ENCODE measurements at regions not wholly inside any gene's neighbourhood (a gene's known extent, or its start where the extent isn't known, plus 50 kb on each side); places are given as distances from the start of the nearest gene placed in this dataset.

GRCh38 chr10:128759174-128759573, 633.0 kb upstream of the MKI67 start:
- no peak for DNase-seq (ENCODE audit: low read depth in 2 of 3, low spot score in 2 of 3)

DNA sequence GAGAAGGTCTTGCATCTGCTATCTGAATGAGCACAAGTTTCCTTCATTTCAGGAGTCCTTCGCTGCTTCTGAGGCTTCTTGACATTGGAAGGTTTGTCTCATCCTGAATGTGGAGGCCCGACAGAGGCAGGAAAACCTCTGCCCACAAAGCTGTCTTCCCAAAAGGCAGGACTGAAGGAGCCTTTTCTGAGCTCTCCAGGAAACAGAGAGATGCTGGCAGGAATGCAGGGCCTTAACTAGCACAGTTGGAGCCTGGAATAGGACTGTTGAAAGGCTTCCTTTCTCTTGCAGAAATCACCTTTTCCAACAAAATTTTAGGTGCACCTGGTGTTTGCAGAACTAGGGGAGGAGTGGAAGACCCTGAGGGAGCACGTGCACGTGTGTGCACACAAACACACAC, 637.4 kb upstream of the MKI67 start:
- no peak for DNase-seq (ENCODE audit: low read depth in 2 of 3, low spot score in 2 of 3)

GRCh38 chr10:128764190-128764589, 638.0 kb upstream of the MKI67 start:
- DNase-seq (ENCODE audit: low read depth in 2 of 3, low spot score in 2 of 3) = no peak

DNA sequence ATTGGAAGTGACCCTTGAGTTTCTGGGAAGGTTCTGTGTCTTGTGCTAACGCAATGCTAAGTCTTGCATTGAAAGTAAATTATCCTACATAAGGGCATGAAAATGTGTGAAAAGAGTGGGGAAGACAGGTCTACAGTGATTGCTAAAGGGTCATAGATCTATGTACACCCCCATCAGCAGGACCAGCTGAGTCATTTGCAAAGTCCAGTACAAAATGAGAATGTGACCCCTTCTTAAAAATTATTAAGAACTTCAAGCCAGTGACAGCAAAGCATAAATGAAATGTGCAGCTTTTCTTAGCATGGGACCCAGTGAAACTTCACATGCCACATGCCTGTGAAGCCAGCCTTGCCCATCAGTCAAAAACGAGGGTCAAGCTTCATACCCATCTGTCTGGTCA, 640.7 kb upstream of the MKI67 start:
- no peak for DNase-seq (ENCODE audit: low read depth in 2 of 3, low spot score in 2 of 3)

DNA sequence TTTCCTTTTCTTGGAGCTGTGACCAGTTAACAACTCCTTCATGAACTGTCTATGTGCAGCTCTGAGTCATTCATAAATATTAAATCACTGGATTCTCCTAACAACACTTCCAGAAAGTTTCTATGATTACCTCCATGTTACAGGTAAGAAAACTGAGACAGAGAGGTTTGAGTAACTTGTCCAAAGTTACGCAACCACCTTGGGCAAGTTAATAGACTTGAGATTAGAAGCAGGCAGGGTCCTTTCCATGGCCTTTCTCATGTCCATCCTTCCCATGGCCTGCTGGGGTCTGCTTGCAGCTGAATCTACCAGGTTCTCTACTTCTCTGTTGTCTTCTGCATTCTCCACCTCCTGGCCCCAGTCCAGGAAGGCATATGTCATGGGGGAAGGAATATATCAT, 648.8 kb upstream of the MKI67 start:
- no peak for DNase-seq (ENCODE audit: low read depth in 2 of 3, low spot score in 2 of 3)

DNA sequence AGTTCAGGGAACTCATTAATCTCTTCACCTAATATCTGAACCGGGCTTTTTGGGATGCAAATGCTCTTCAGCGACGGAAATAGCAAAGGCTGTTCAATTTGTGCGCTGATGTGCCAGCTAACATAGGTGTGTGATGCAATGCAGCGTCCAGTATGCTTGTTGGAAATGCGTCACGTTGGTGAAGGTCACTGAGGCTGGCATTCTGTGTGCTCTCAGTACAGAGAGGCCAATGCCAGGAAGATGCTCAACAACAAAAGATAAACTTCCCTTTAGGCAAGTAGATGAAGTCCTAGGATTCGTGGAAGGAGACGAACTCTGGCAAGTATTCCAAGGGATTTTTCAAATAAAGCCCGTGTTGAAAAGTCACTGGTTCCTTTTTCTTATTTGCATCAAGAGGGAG, 649.5 kb upstream of the MKI67 start:
- DNase-seq (ENCODE audit: low read depth in 2 of 3, low spot score in 2 of 3) = no peak

DNA sequence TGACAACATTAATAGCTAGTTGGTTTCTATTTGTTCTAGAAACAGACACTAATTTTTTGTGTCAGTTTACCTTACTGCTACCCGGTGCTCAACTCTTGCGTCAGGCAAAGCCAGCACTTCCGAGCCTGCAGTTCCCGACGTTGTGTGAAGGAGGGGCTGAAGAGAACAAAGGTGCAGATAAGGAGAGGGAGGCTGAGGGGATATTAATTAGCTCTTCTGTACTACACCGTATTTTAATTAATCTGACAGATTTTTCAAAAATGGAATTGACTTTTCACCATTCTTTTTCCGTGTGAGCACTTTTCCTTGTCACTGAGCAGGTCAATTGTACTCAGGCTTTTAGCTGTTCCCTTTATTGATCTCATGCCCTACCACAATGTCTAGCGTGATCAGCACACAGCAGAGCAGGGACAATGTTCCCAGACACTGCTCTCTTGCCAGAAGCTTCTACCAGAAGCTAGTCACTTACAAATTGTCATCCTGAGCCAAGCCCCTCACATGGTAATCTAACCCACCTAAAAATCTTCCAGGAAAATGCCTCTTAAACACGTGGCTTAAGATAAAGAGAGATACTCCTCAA, 650.5 kb upstream of the MKI67 start:
- DNase-seq (ENCODE audit: low read depth in 2 of 3, low spot score in 2 of 3) = no peak

DNA sequence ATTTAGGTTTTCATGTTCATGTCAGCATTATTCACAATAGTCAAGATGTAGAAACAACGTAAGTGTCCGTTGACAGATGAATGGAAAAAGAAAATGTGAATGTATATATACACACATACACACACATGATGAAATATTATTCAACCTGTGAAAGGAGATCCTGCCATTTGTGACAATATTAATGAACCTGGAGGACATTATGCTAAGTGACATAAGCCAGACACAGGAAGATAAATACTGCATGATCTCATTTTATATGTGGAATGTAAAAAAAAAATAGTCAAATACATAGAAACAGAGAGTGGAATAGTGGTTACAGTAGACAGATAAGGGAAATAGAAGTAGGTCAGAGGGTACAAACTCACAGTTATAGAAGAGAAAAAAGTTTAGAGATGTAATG, 651.1 kb upstream of the MKI67 start:
- DNase-seq (ENCODE audit: low read depth in 2 of 3, low spot score in 2 of 3) = no peak

DNA sequence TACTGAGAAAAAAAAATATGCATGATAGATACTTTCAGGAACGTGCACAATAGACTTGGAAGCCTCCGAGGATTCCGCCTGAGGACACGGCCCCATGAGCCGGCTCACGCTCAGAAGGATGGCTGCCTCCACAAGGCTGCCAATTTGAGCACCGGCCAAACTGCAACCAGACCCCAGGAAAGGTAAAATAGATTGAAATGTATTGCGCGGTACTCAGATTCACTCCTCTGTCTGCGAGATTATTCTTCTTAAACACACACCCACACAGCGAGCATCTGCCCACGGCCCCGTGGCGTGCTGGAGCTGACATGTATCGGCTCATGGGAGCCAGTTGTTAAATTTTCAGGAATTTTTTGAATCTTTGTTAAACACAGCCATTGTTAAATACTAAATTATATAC, 653.2 kb upstream of the MKI67 start:
- DNase-seq (ENCODE audit: low read depth in 2 of 3, low spot score in 2 of 3) = no peak

DNA sequence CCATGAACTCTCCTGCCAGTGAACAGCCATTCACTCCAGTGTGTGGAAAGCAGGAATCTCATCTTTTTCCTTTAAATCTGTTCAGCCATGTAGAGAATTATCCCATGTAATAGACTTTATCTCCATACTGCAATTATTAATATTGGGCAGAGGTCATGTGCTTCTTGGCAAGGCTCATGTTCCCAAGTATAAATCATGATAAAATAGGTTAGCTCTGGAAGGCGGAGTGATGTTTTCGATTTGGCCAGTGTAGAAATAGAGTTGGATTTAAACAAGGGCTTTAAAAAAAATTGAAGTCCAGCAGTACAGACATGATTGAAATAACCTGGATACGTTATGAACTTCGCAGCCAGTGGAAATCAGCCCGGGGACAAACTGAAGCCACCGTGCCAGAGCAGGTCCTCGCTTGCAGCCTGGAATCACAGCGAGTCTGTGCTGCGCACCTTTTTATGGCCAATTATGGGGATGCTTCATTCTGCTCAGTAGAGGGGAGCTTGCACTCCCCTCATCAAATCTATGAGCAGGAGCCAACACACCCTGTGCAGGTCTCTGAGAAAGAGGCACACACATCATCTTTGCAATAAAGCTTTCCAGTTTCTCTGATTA, 654.0 kb upstream of the MKI67 start:
- DNase-seq (ENCODE audit: low read depth in 2 of 3, low spot score in 2 of 3) = no peak

DNA sequence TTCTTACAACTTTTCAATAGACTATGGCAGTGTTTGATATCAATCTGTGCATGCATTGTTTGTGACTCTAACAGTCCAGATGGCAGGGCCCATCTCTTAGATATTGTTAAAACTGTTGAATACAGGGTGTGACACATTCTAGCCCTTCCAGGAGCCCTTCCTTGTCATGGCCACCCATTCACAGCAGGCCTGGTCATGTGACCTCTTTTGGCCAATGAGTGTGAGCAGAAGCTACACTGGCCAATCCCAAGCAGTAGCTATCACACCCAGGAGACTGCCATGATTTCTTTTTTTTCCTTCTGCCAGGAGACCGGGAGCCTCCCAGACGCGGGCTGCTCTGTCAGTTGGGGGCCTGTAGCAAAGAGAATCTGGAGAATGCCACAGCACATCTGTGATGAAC, 655.4 kb upstream of the MKI67 start:
- no peak for DNase-seq (ENCODE audit: low read depth in 2 of 3, low spot score in 2 of 3)

DNA sequence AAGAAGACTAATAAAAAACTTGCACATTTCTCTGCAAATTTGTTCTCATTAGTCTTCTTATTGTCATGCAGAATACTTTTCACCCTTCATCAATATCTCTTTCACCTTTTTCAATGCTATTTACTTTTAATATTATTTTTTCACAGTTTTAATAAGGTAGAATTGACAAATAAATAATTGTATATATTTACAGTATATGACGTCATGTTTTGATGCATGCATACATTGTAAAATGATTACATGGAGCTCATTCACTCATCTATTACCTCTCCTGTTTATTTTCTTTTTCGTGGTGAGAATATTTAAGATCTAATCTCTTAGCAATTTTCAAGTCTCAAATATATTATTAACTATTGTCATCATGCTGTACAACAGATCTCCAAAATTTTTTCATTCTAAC, 658.2 kb upstream of the MKI67 start:
- DNase-seq (ENCODE audit: low read depth in 2 of 3, low spot score in 2 of 3) = no peak

DNA sequence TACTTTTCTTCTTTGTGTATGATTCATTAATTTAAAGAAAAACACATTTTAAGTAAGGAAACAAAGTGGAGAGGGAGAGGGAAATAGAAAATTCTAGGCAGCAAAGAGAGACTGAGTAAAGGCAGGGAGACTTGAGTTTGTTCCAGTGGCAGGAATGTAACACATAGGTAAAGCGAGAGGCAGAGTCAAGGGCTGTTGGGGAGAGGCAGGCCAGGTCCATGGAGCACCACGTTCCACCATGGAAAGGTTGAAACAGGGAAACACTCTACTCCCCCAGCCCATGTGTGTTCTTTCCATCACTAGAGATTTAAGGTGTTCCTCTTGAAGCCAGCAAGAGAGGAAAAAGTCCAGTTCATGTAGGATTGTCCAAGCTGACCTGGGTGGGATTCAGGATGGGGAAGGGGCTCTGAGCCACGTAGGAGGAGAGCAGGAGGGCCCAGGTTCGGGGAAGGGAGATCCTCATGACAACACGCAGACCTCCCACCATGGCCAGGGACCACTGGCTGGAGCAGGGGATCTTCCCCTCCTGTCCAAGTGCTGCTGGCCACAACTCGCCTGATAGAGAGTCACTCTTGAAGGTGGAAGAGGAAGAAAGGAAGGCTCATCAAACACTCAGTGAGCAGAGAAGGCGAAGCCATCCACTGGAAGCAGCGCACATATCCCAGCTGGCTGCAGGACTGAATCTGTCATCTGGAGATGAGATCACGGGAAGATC, 666.4 kb upstream of the MKI67 start:
- DNase-seq (ENCODE audit: low read depth in 2 of 3, low spot score in 2 of 3) = no peak

- no peak for DNase-seq (ENCODE audit: low read depth in 2 of 3, low spot score in 2 of 3)
These were observed 667.8 kb upstream of the MKI67 start for GRCh38 chr10:128793726-128794655.

DNA sequence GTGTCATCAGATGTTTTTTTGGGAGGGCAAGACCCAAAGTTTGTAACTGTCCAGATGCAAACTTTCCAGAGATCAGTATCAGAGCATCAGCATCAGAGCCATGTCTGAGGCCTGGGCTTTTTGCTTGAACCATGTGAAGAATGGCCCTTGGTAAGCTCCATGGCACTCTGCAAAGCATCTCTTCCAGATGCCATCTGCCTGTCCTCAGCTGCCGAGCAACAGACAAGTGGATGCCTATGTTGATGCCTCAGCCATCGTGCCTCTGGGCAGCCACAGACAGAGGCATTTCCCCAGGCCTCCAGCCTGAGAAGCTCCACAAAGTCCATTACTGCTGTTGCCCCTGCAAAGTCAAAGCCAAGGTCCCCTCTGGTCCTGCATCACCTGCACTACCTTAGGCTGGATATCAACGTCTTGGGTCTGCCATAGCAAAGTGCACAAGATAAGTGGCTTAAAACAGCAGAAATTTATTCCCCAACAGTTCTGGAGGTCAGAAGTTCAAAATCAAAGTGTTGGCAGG, 670.2 kb upstream of the MKI67 start:
- no peak for DNase-seq (ENCODE audit: low read depth in 2 of 3, low spot score in 2 of 3)

- DNase-seq (ENCODE audit: low read depth in 2 of 3, low spot score in 2 of 3) = no peak
These were observed 665.0 kb upstream of the MGMT start for GRCh38 chr10:128802062-128802461.

DNA sequence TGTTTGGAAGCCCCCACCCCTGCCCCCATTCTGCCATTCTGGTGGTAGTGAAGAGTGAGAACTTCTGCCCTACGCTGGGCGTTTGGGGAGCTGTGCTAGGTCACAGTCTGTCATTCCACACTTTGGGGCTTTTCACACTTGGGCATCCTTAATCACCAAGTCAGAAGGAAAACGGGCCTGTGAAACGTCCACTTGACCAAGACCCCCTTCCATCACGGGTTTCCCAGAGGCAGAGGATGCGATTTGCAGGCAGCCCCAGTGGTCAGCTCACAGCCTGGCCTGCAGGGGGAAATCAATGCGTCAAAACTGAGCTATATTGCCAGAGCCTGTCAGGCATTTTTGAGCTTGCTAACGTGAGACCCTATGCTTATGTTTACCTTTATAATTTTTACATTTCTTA, 663.3 kb upstream of the MGMT start:
- DNase-seq (ENCODE audit: low read depth in 2 of 3, low spot score in 2 of 3) = no peak

GRCh38 chr10:128804411-128804810, 662.6 kb upstream of the MGMT start:
- no peak for DNase-seq (ENCODE audit: low read depth in 2 of 3, low spot score in 2 of 3)

DNA sequence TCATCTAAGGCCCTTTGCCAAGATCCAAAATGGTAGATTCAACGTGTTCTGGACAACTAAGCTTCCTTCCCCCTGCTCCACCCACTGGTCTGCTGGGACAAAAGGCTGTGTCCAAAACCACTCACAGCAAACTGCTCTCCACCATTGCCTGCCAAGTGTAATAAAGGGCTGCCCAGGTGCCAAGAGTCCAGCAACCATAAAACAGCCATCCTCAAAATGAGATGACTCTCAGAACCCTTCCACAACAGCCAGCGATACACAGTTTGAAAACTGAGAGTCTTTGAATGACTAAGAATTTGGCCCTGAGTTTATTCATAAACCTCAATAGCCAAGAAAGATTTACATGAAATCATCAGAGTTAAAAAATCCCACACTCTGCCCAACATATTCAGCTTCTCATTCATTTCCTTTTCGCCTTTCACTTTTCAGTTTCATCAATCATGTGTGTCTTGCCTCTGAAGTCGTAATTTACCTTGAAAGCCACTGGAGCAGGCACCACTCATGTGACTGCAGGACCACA, 658.1 kb upstream of the MGMT start:
- no peak for DNase-seq (ENCODE audit: low read depth in 2 of 3, low spot score in 2 of 3)

DNA sequence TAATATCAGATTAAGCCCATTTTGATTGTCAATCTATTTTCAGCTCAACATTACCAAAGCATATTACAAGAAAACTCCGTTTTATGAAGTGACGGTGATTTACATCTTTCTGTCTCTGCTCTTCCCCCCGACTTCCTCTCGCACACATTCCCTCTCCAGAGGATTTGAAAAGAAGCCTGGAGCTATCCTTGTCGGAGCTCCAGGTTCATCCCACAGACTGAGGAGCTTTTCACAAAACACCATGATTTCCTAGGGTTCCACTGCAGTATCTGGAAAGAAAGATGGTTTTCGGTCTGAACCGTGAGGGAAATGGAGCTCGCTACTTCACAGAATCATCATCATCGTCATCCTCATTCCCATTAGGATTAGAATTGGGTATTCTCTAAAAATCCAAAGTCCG, 655.5 kb upstream of the MGMT start:
- DNase-seq (ENCODE audit: low read depth in 2 of 3, low spot score in 2 of 3) = no peak

GRCh38 chr10:128812000-128812399, 655.0 kb upstream of the MGMT start:
- DNase-seq (ENCODE audit: low read depth in 2 of 3, low spot score in 2 of 3) = no peak
